Activated T-cell treated with anti-CD3 and anti-CD28 coated beads for 4 hours (primary cell): ENCODE measurements at regions not wholly inside any gene's neighbourhood (a gene's known extent, or its start where the extent isn't known, plus 50 kb on each side); places are given as distances from the start of the nearest gene placed in this dataset.

Experiments
- DNase-seq: peaks from one replicate; pipeline ENCODE4 v3.0.0-alpha.2; 2020

DNA sequence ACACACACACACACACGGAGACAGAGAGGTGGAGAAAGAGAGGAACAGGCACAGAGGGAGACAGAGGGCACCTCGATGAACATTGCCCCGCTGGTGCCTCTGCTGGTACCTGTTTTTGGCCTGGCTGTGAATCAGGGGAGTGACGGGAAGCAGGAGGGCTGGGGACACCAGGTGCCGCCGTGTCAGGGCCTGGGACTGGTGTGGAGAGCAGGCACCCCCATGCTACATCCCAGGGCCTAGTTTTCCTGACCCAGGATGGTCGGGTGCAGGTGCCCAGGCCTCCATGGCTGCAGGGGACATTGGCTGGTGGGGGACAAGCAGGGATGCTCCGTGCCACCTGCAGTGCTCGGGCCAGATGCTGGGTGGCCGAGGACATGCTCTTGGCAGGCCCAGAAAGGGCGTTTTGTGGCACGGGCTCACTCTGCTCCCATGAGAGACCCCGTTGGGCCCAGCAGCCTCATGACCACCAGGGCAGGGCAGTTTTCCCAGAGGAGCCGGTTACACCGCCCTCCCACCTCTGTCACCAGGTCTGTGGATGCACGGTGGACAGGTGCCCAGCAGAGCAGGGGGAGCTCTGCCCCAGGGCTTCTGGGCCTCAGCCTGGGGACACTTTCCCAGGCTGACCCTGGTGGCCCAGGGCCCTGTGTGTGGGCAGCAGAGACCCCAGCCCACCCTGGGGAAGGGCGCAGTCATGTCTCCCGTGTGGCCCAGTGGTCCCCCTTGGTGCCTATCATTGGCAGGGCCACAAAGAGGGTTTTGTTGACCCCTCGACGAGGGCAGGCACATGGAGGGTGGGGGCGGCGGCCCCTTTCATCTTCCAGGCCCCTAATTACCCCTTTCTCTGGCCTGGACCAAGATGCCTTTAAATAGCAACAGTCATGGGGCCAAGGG is 207.5 kb upstream of the RTL1 start:
- DNase-seq: no peak

DNA sequence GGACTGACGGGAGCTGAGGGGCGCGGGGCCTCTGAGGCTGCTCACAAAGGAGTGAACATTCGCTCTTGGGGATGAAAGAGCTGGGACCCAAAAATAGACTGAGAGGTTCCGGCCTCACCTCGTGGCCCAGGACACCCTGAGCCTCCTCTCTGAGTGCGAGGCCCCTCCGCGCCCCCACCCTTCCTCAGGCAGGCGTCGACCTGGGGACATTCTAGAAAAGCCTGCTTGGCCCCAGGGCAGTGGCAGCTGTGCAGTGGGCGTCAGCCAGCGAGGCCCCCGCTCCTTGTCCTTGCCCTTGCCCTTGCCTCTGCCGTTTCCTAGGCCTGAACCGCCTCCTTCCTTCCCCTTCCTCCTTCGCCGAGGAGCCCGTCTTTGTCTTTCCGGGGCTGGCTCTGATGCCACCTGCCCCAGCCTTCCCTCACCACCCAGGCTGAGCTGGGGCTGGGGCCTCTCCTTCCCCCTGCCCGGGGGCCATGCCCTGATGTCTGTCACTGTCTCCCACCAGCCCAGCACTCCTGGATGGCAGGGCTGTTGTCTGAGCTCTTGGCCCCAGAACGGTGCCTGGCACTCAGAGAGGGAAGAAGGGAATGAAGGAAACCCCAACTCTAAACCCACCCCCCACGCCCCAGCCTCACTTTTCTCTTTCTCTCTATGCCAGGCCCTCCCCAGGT is 208.2 kb upstream of the RTL1 start:
- no peak for DNase-seq

DNA sequence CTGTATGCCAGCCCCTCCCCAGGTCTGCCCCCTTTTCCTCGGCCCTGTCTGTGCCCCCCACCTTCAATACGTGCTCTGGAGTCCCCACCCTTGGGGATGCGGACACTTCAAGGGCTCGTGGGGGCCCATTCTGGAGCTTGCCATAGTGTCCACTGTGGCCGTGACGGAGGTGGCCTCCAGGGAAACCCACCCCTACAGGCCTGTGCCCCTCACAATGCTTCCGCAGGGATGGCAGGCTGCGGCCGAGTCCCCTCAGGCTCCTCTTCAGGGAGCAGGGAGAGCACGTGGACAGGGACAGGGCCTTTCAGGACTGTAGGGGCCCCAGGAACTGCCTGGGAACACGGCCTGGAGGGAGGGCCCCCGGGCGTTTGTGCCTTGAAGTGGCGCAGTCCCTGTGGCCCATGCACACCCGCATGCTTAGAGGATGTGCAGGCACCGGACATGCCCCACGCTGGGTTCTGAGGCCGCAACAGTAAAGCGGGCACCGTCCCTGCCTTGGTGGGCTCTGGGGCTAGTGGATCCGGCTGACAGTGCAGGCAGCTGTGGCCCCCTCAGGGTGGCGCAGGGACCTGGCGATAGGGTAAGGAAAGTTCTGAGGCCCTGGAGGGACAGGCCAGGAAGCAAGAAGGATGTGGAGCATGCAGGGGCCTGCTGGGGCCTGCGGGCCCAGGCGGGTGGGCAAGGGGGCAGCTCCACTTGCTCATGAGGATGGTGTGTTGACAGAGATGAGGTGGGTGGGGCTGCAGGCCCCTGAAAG is 209.0 kb upstream of the RTL1 start:
- DNase-seq: no peak

- no peak for DNase-seq
These were observed 209.6 kb upstream of the RTL1 start for GRCh38 chr14:101113108-101113612.

GRCh38 chr14:101113835-101114725 is 210.6 kb upstream of the RTL1 start:
- no peak for DNase-seq

- no peak for DNase-seq
These were observed 211.4 kb upstream of the RTL1 start for GRCh38 chr14:101114726-101115515.

- no peak for DNase-seq
These were observed 212.1 kb upstream of the RTL1 start for GRCh38 chr14:101115652-101116051.

GRCh38 chr14:101116065-101116464 is 212.5 kb upstream of the RTL1 start:
- DNase-seq: no peak

DNA sequence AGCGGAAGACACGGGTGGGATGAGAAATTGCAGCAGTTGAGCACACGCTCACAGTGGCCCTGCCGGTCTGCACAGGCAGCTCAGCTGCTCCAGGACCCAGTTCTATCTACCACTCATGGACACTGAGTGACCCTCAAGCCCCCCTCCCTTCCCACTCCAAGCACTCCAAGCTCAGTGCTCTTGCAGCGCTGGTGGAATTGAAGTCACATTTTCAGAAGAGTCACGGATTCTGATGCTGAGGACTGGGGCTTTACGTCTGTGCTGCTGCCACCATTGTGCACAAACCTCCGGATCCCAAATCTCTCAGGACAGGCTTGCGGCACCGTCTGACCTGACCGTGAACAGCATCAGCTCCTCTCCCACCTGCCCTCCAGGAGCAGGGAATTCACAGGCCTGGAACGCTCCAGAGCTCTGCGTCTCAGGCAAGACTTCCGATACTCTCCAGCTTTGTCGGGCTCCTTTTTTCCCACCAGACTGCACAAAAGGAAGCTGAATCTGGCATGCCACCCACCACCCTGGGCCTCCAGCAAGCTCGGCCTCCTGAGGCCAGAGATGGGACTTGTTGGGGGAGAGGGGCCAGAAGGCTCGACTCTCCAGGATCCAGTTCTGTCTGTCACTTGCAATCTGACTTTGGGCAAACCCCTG is 213.1 kb upstream of the RTL1 start:
- no peak for DNase-seq

- DNase-seq: no peak
These were observed 214.0 kb upstream of the RTL1 start for GRCh38 chr14:101117543-101117942.

- DNase-seq: no peak
These were observed 214.7 kb upstream of the RTL1 start for GRCh38 chr14:101118233-101118632.

- no peak for DNase-seq
These were observed 215.4 kb upstream of the RTL1 start for GRCh38 chr14:101118746-101119591.

GRCh38 chr14:101119830-101120571 is 216.5 kb upstream of the RTL1 start:
- DNase-seq: no peak

GRCh38 chr14:101120641-101121507 is 217.4 kb upstream of the RTL1 start:
- no peak for DNase-seq

- no peak for DNase-seq
These were observed 218.1 kb upstream of the RTL1 start for GRCh38 chr14:101121508-101122139.

GRCh38 chr14:101122237-101123141 is 219.0 kb upstream of the RTL1 start:
- no peak for DNase-seq
